ENCODE measurements at regions not wholly inside any gene's neighbourhood (a gene's known extent, or its start where the extent isn't known, plus 50 kb on each side); places are given as distances from the start of the nearest gene placed in this dataset.

DNA sequence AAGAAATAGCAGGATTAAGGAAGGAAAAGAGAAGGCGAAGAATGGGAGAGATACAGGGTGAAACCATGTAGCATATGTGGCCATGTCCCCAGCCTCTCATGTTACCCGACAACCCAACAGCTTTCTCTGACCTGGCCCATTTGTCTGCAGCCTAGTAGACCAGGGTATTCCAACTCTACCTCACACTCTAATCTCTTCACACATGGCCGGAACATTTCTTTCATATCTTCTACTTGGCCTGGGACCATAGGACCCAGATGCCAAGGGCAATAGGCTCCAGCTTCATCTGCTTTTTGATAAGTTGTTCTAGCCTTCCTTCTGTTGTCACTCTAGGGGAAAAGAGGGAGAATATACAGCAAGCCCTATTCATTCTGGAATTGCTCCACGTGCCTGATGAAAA lies 95.0 kb upstream of the DPT start:
- BruUV-seq (replicated peaks) = no TSS peak
- no peaks in the 10 kb centered on the region for H3K9me2 ChIP-seq (ENCODE audit: insufficient read depth, low read length)
- TF ChIP-seq, protein P1, sequence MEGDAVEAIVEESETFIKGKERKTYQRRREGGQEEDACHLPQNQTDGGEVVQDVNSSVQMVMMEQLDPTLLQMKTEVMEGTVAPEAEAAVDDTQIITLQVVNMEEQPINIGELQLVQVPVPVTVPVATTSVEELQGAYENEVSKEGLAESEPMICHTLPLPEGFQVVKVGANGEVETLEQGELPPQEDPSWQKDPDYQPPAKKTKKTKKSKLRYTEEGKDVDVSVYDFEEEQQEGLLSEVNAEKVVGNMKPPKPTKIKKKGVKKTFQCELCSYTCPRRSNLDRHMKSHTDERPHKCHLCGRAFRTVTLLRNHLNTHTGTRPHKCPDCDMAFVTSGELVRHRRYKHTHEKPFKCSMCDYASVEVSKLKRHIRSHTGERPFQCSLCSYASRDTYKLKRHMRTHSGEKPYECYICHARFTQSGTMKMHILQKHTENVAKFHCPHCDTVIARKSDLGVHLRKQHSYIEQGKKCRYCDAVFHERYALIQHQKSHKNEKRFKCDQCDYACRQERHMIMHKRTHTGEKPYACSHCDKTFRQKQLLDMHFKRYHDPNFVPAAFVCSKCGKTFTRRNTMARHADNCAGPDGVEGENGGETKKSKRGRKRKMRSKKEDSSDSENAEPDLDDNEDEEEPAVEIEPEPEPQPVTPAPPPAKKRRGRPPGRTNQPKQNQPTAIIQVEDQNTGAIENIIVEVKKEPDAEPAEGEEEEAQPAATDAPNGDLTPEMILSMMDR (conservative IDR thresholded peaks at IDR 0.05; ENCODE audit: low read length) = no peak
- no peak for TF ChIP-seq EZH2phosphoT487 (IDR thresholded peaks at IDR 0.05; ENCODE audit: borderline replicate concordance, low read depth, low read length)
- H2AFZ ChIP-seq (ENCODE audit: low read length) = no peak overlapping the region
- H3K27ac ChIP-seq (ENCODE audit: low read depth, low read length, poor library complexity, severe bottlenecking) = no peak overlapping the region
- H3K9me3 ChIP-seq (ENCODE audit: low read length) = no peaks in the 10 kb centered on the region
- no peaks in the 10 kb centered on the region for H4K20me1 ChIP-seq (ENCODE audit: insufficient read depth, low read length)
- H3K79me2 ChIP-seq (ENCODE audit: insufficient read depth, low read depth, low read length) = no peaks in the 10 kb centered on the region
- CTCF ChIA-PET (ENCODE audit: unreplicated experiment) = no interaction called here
- intact Hi-C loops (cut with micrococcal nuclease; ENCODE audit: unreplicated experiment) = no loop called here
- H3K4me1 ChIP-seq (ENCODE audit: insufficient read depth, low read length, poor library complexity, severe bottlenecking) = no peaks in the 10 kb centered on the region
- POLR2A ChIA-PET = no interaction called here
- H3K4me2 ChIP-seq (ENCODE audit: low read length) = no peak overlapping the region
- no peaks in the 10 kb centered on the region for H3K36me3 ChIP-seq (ENCODE audit: insufficient read depth, low read length)
- no peak overlapping the region for H3K4me3 ChIP-seq (ENCODE audit: low read depth, low read length, poor library complexity, severe bottlenecking)
- DNase-seq (ENCODE audit: low spot score) = no peak

DNA sequence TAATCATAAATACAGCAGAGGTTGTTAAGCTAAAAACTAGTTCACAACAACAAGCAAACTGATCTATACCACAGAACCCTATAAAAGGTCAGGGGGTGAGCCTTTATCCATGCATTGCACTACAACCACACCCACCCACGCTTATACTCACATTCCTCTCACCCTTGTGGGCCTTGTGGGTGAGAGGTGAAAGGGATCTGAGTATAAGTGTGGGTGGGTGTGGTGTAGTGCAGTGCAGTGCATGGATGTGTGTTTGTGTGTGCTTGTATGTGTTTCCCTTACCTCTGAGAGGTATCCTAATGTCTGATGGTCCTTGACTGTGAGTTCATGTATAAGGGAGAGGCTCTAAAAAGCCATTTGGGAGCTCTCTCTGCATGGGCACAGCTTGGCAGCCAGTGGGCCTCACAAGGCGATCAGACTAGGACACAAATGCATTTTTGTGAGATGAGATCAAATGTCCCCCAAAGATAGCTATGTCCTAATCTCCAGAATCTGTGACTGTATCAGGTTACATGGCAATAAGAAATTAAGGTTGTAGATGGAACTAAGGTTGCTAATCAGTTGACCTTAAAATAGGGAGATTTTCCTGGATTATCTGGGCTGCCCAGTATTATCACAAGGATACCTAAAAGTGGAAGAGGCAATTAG lies 95.5 kb upstream of the DPT start:
- POLR2A ChIA-PET = no interaction called here
- DNase-seq (ENCODE audit: low spot score) = no peak
- Histone ChIP-seq H3K4me1 (ENCODE audit: insufficient read depth, low read length, poor library complexity, severe bottlenecking) (no peaks in the 10 kb centered on the region), H3K4me2 (ENCODE audit: low read length) (no peak overlapping the region), H3K36me3 (ENCODE audit: insufficient read depth, low read length) (no peaks in the 10 kb centered on the region), H2AFZ (ENCODE audit: low read length) (no peak overlapping the region), H3K9me3 (ENCODE audit: low read length) (no peaks in the 10 kb centered on the region), H4K20me1 (ENCODE audit: insufficient read depth, low read length) (no peaks in the 10 kb centered on the region), H3K27ac (ENCODE audit: low read depth, low read length, poor library complexity, severe bottlenecking) (no peak overlapping the region), H3K9me2 (ENCODE audit: insufficient read depth, low read length) (no peaks in the 10 kb centered on the region), H3K4me3 (ENCODE audit: low read depth, low read length, poor library complexity, severe bottlenecking) (no peak overlapping the region), H3K79me2 (ENCODE audit: insufficient read depth, low read depth, low read length) (no peaks in the 10 kb centered on the region)
- BruUV-seq (replicated peaks) = no TSS peak
- no peak for TF ChIP-seq EZH2phosphoT487 (IDR thresholded peaks at IDR 0.05; ENCODE audit: borderline replicate concordance, low read depth, low read length)
- TF ChIP-seq, protein P1 (conservative IDR thresholded peaks at IDR 0.05; ENCODE audit: low read length) = no peak
- CTCF ChIA-PET (ENCODE audit: unreplicated experiment) = no interaction called here
- intact Hi-C loops (cut with micrococcal nuclease; ENCODE audit: unreplicated experiment) = no loop called here

DNA sequence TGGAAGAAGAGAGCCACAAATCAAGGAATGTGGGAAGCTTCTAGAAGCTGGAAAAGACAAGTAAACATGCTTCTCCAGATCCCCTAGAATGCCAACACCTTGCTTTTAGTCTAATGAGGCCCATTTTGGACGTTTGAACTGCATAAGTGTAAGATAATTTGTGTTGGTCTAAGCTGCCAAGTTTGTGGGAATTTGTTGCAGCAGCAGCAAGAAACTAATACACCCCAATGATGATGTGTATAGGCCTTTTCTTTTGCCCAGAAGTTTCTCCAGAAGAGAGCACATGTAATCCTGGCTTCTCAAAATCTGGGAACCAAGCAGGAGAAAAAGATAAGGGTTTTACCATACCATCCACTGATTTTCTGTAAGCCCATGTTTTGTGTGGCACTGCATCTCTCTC lies 96.1 kb upstream of the DPT start:
- H3K9me3 ChIP-seq (ENCODE audit: low read length) = no peaks in the 10 kb centered on the region
- H2AFZ ChIP-seq (ENCODE audit: low read length) = no peak overlapping the region
- H4K20me1 ChIP-seq (ENCODE audit: insufficient read depth, low read length) = no peaks in the 10 kb centered on the region
- no peak overlapping the region for H3K27ac ChIP-seq (ENCODE audit: low read depth, low read length, poor library complexity, severe bottlenecking)
- DNase-seq (ENCODE audit: low spot score) = no peak
- no peak overlapping the region for H3K4me2 ChIP-seq (ENCODE audit: low read length)
- H3K36me3 ChIP-seq (ENCODE audit: insufficient read depth, low read length) = no peaks in the 10 kb centered on the region
- BruUV-seq (replicated peaks) = no TSS peak
- H3K79me2 ChIP-seq (ENCODE audit: insufficient read depth, low read depth, low read length) = no peaks in the 10 kb centered on the region
- POLR2A ChIA-PET = no interaction called here
- no peaks in the 10 kb centered on the region for H3K4me1 ChIP-seq (ENCODE audit: insufficient read depth, low read length, poor library complexity, severe bottlenecking)
- H3K4me3 ChIP-seq (ENCODE audit: low read depth, low read length, poor library complexity, severe bottlenecking) = no peak overlapping the region
- CTCF ChIA-PET (ENCODE audit: unreplicated experiment) = no interaction called here
- intact Hi-C loops (cut with micrococcal nuclease; ENCODE audit: unreplicated experiment) = no loop called here
- H3K9me2 ChIP-seq (ENCODE audit: insufficient read depth, low read length) = no peaks in the 10 kb centered on the region
- TF ChIP-seq, protein P1 (conservative IDR thresholded peaks at IDR 0.05; ENCODE audit: low read length) = no peak
